ENCODE measurements at regions not wholly inside any gene's neighbourhood (a gene's known extent, or its start where the extent isn't known, plus 50 kb on each side); places are given as distances from the start of the nearest gene placed in this dataset.

DNA sequence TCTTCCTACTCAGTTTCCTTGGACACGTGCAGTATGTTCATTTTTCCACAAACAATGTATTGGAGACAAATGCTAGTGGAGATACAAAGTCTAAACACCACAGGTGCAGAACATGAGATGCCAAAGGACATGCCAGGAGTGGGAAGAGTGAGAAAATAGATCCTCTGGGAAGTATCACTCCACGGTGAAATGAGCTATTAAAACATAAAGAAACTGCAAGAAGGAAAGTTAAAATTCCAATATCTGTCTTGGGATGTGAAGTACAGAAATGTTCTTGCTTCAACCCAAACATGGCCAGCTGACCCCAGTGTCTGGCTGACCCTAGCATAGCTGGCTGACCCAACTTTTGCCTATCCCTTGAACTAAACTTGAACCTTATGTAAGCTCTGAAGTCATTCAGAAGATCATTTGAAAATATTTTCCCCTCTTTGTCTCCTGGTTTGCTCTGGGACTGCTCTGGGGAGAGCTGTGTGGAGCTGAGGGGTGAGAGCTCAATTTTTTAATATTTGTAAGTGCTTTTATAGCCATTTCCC lies 59.5 kb downstream of the FZD1 start:
- no peak for TF ChIP-seq CTCF (IDR thresholded peaks at IDR 0.05; ENCODE audit: insufficient read depth, low read depth, low read length, missing control alignments)
- H3K4me3 ChIP-seq (ENCODE audit: low read depth, low read length) = no peak overlapping the region
- DNase-seq (ENCODE audit: low read depth) = no peak

GRCh38 chr7:91324663-91325062 lies 60.4 kb downstream of the FZD1 start:
- no peak overlapping the region for H3K4me3 ChIP-seq (ENCODE audit: low read depth, low read length)
- TF ChIP-seq CTCF (IDR thresholded peaks at IDR 0.05; ENCODE audit: insufficient read depth, low read depth, low read length, missing control alignments) = no peak
- DNase-seq (ENCODE audit: low read depth) = no peak

- TF ChIP-seq CTCF (IDR thresholded peaks at IDR 0.05; ENCODE audit: insufficient read depth, low read depth, low read length, missing control alignments) = no peak
- DNase-seq (ENCODE audit: low read depth) = no peak
- no peak overlapping the region for H3K4me3 ChIP-seq (ENCODE audit: low read depth, low read length)
Observed at GRCh38 chr7:91325726-91326125, 61.5 kb downstream of the FZD1 start.

DNA sequence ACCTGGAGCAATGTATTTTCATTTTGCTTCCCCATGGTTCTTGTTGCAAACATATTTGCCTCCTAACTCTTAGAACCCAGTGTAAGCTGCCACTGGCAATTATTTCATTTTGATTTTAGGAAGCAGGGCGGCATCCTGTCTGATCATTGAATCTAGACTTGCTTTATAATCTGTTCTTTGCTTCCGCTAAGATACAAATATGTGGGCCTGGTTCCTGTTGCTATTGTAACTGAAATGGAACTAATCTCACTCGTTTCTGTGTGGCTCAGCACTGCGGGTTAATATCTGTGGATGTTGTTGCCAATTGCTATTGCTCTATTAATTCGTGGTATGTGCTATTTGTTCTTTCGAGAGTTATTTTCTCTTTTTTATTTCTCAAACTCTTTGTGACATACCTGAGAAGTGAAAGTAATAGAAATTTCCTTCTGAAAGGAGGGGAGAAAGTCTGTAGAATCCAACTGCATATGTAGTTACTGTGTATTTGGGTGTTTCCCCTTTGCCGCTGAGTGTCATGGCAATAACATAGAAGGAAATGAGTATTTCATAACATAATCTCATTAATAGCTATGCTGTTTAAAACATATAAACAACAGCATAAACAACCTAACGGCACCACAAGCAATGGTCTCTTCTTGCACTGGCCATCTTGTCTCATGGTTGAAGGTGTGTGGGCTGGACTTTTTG lies 62.4 kb downstream of the FZD1 start:
- no peak for TF ChIP-seq CTCF (IDR thresholded peaks at IDR 0.05; ENCODE audit: insufficient read depth, low read depth, low read length, missing control alignments)
- DNase-seq (ENCODE audit: low read depth) = no peak
- no peak overlapping the region for H3K4me3 ChIP-seq (ENCODE audit: low read depth, low read length)

GRCh38 chr7:91327346-91327745 lies 63.1 kb downstream of the FZD1 start:
- no peak for TF ChIP-seq CTCF (IDR thresholded peaks at IDR 0.05; ENCODE audit: insufficient read depth, low read depth, low read length, missing control alignments)
- no peak for DNase-seq (ENCODE audit: low read depth)
- no peak overlapping the region for H3K4me3 ChIP-seq (ENCODE audit: low read depth, low read length)

DNA sequence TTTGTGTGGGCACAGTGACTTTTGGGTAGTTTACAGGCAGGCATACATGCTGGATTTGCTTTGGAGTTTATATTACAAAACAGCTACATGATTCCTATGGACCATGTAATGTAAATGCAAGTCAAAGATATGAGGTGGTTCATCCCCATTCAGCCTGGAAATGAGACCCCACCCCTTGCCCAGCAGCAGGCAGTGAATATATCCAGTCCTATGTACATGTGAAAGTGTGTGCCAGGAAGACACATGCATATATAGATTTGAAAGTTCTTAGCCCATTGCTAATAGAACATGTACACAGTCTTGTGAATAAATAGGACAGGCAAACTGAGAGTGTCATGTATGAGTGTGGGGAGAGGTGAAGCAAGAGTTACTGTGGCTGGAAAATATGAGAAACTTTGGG lies 65.3 kb downstream of the FZD1 start:
- DNase-seq (ENCODE audit: low read depth) = no peak
- TF ChIP-seq CTCF (IDR thresholded peaks at IDR 0.05; ENCODE audit: insufficient read depth, low read depth, low read length, missing control alignments) = no peak
- H3K4me3 ChIP-seq (ENCODE audit: low read depth, low read length) = no peak overlapping the region
